ENCODE measurements at regions not wholly inside any gene's neighbourhood (a gene's known extent, or its start where the extent isn't known, plus 50 kb on each side); places are given as distances from the start of the nearest gene placed in this dataset.
"Not testable (repeated sequence)": the region's sequence is repeated elsewhere in the genome, so short reads cannot be mapped to it uniquely, and the experiment has no call there.

- not testable (repeated sequence) for TF ChIP-seq CTCF, POLR2A (IDR thresholded peaks at IDR 0.05)
These were observed 143.4 kb upstream of the OR4E1 start for GRCh38 chr14:21817010-21817409.

Data from adrenal gland (tissue), 5 donors.